HFFc6 (cell line): ENCODE measurements at regions not wholly inside any gene's neighbourhood (a gene's known extent, or its start where the extent isn't known, plus 50 kb on each side); places are given as distances from the start of the nearest gene placed in this dataset.
"Not testable (repeated sequence)": the region's sequence is repeated elsewhere in the genome, so short reads cannot be mapped to it uniquely, and the experiment has no call there.

ENCODE experiments used
- DNase-seq: peaks from one replicate; pipeline ENCODE4 v3.0.0-alpha.2; 2018
- H3K27ac Mint-ChIP-seq: 2 replicates; pipeline ENCODE4 v1.8.0; 2020; ENCODE audit warnings: mild to moderate bottlenecking, mixed read lengths
- H3K27me3 Mint-ChIP-seq: 2 replicates; pipeline ENCODE4 v1.8.0; 2021; ENCODE audit warnings: mild to moderate bottlenecking, moderate library complexity, mixed read lengths; ENCODE audit not compliant: insufficient read depth
- H3K36me3 Mint-ChIP-seq: 2 replicates; pipeline ENCODE4 v1.8.0; 2021; ENCODE audit warnings: low read depth, mixed read lengths
- H3K4me1 Mint-ChIP-seq: 2 replicates; pipeline ENCODE4 v1.8.0; 2020; ENCODE audit warnings: low read depth, mixed read lengths
- H3K4me3 Mint-ChIP-seq: 2 replicates; pipeline ENCODE4 v1.8.0; 2020; ENCODE audit warnings: mild to moderate bottlenecking, moderate library complexity, mixed read lengths
- H3K9me3 Mint-ChIP-seq: 2 replicates; pipeline ENCODE4 v1.8.0; 2020; ENCODE audit warnings: mild to moderate bottlenecking, mixed read lengths
- TF ChIP-seq, protein P1 (sequence below): fragments of 200-600 bp; sonication (generic); IDR thresholded peaks from 2 replicates; pipeline ENCODE4 v1.5.0; 2021; ENCODE audit warnings: antibody characterized with exemption, mild to moderate bottlenecking

DNA sequence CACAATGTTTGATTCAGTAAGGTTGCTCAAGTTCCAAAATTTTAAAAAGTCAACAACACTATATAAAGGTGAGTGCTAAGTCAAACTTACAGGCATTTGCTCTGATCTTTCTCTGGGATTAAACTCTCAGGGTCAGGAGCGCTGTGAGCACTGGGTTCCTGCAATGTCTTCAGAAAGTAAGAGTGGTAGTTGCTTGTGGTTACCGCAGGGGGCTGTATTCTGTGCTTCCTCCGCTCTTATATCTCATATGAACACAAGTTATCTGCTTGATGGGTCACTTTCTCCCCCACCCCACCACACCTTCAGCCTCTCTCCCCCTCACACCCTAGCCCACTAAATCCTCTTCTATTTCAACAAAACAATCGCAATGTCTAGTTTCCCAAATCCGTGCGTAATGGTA lies 116.4 kb upstream of the IGSF1 start:
- Mint-ChIP-seq H3K27me3 (no peaks in the 10 kb centered on the region), H3K36me3 (no peaks in the 10 kb centered on the region), H3K4me1 (no peaks in the 10 kb centered on the region), H3K27ac (no peak overlapping the region), H3K9me3 (no peaks in the 10 kb centered on the region), H3K4me3 (no peak overlapping the region)
- no peak for DNase-seq
- TF ChIP-seq, protein P1, sequence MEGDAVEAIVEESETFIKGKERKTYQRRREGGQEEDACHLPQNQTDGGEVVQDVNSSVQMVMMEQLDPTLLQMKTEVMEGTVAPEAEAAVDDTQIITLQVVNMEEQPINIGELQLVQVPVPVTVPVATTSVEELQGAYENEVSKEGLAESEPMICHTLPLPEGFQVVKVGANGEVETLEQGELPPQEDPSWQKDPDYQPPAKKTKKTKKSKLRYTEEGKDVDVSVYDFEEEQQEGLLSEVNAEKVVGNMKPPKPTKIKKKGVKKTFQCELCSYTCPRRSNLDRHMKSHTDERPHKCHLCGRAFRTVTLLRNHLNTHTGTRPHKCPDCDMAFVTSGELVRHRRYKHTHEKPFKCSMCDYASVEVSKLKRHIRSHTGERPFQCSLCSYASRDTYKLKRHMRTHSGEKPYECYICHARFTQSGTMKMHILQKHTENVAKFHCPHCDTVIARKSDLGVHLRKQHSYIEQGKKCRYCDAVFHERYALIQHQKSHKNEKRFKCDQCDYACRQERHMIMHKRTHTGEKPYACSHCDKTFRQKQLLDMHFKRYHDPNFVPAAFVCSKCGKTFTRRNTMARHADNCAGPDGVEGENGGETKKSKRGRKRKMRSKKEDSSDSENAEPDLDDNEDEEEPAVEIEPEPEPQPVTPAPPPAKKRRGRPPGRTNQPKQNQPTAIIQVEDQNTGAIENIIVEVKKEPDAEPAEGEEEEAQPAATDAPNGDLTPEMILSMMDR: 0 out of 2 replicates have a peak, but pooled peaks have one; percentile 11

DNA sequence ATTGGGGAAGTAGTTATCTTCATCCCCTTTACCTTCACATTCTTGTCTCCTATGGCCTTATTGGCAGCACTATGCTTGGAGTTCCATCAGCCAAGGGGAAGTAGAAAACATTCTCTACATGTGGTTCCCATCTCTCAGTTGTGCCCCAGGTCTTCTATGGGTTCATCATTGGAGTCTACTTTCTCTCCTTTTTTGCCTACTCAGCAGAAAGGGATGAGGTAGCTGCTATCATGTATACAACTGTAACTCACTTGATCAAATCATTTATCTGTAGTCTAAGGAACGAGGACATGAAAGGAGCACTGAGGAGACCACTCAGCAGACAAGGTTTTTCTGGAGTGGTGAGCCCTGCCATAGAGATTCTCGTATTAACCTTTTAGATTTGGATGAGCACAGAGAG lies 119.0 kb upstream of the OR13H1 start:
- Mint-ChIP-seq H3K27me3 (no peaks in the 10 kb centered on the region), H3K4me1 (no peaks in the 10 kb centered on the region), H3K4me3 (no peak overlapping the region), H3K27ac (no peak overlapping the region), H3K36me3 (no peaks in the 10 kb centered on the region), H3K9me3 (peaks cover 4% of the 10 kb centered on the region; the same call in 1 of the 2 replicates)
- TF ChIP-seq, protein P1: no peak
- no peak for DNase-seq

- H3K4me3 Mint-ChIP-seq, H3K27ac Mint-ChIP-seq, H3K9me3 Mint-ChIP-seq, H3K4me1 Mint-ChIP-seq, DNase-seq, H3K36me3 Mint-ChIP-seq, H3K27me3 Mint-ChIP-seq: not testable (repeated sequence)
Measured at GRCh38 chrX:131430465-131430864, 113.4 kb upstream of the OR13H1 start.

DNA sequence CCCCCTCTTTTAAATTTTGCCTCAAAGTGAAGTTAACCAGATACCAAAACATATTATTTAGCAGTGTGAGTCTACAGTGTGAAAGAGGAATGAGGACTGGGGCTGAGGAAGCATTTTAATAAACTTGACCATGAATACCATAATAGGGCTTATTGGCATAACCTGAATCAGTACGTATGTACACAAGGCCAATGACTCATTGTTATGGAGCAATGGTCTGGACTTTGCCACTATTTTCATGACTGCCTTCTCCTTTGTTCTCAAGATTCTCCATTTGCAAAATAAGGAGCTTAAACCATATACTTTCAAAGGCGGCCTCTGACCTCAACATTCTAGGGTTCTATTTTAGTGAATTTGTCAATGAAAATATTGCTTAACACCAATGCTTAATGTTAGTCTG lies 102.8 kb upstream of the OR13H1 start:
- no peak overlapping the region for H3K4me3 Mint-ChIP-seq
- DNase-seq: no peak

DNA sequence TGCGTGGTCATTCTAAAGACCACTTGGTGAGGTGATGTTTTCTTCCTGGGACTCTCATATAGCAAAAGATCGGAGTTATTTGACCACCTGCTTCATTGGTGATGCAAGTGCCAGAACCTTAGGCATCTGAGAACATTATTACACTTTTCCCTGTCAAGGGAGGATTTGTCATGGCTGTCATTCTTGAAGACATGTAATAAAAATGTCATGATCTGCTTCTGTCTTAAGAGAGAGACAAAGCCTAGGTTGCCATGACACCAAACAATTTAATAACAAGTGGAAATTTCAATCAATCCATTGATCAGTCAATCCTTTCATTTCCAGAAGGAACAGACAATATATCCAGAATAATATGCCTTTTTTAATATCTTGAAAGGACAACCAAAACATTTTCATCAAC lies 97.9 kb upstream of the OR13H1 start:
- no peaks in the 10 kb centered on the region for H3K36me3 Mint-ChIP-seq
- DNase-seq: no peak
- H3K27me3 Mint-ChIP-seq: no peaks in the 10 kb centered on the region
- no peak overlapping the region for H3K27ac Mint-ChIP-seq
- no peak overlapping the region for H3K4me3 Mint-ChIP-seq
- H3K9me3 Mint-ChIP-seq: peaks cover 4% of the 10 kb centered on the region; the same call in 1 of the 2 replicates
- TF ChIP-seq, protein P1: no peak
- H3K4me1 Mint-ChIP-seq: no peaks in the 10 kb centered on the region

More for the DNA sequence above, 102.8 kb upstream of the OR13H1 start:
- H3K36me3 Mint-ChIP-seq: no peaks in the 10 kb centered on the region
- H3K9me3 Mint-ChIP-seq: peaks cover 8% of the 10 kb centered on the region
- H3K4me1 Mint-ChIP-seq: no peaks in the 10 kb centered on the region
- TF ChIP-seq, protein P1: no peak
- H3K27ac Mint-ChIP-seq: no peak overlapping the region
- H3K27me3 Mint-ChIP-seq: no peaks in the 10 kb centered on the region

GRCh38 chrX:131461855-131462254 lies 82.0 kb upstream of the OR13H1 start:
- H3K4me1 Mint-ChIP-seq, DNase-seq, H3K27ac Mint-ChIP-seq, H3K4me3 Mint-ChIP-seq, H3K27me3 Mint-ChIP-seq, H3K9me3 Mint-ChIP-seq, H3K36me3 Mint-ChIP-seq: not testable (repeated sequence)

DNA sequence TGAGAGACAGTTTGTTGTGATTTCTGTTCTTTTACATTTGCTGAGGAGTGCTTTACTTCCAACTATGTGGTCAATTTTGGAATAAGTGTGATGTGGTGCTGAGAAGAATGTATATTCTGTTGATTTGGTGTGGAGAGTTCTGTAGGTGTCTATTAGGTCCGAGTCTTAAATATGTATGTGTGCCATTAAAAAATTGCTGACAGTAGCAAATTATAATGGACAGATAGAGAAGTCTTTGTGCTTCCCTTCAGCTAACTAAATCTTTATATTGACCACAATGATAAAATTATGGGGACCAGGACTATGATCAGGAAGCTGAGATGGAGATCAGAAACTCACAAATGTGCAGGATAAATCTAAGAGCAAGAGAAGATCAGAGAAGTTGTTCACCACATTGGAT lies 70.1 kb upstream of the OR13H1 start:
- not testable (repeated sequence) for H3K27me3 Mint-ChIP-seq, H3K4me1 Mint-ChIP-seq, H3K4me3 Mint-ChIP-seq, DNase-seq, H3K36me3 Mint-ChIP-seq, H3K9me3 Mint-ChIP-seq, H3K27ac Mint-ChIP-seq
